OCI-LY1 (cell line): ENCODE measurements at regions not wholly inside any gene's neighbourhood (a gene's known extent, or its start where the extent isn't known, plus 50 kb on each side); places are given as distances from the start of the nearest gene placed in this dataset.

Experiments used
- H2AFZ ChIP-seq: fragments of 200-600 bp; sonication (generic), shearing (Covaris generic); 2 replicates; pipeline ENCODE4 v1.6.0; 2014; ENCODE audit warnings: antibody characterized with exemption, mild to moderate bottlenecking, low read length
- H3F3A ChIP-seq: fragments of 200-600 bp; sonication (generic), shearing (Covaris generic); 2 replicates; pipeline ENCODE4 v1.6.0; 2014; ENCODE audit warnings: mild to moderate bottlenecking, antibody characterized with exemption, low read length, moderate library complexity; ENCODE audit not compliant: insufficient read depth
- H3K27ac ChIP-seq: fragments of 200-600 bp; sonication (generic); 2 replicates; pipeline ENCODE4 v1.5.1; 2014; ENCODE audit warnings: low read length, mixed run types, mild to moderate bottlenecking, low read depth; ENCODE audit not compliant: poor library complexity, severe bottlenecking
- H3K27me3 ChIP-seq: fragments of 200-600 bp; sonication (generic); 2 replicates; pipeline ENCODE4 v1.6.0; 2014; ENCODE audit warnings: antibody characterized with exemption, mild to moderate bottlenecking, low read length, moderate library complexity; ENCODE audit not compliant: insufficient read depth
- H3K36me3 ChIP-seq: fragments of 200-600 bp; sonication (generic); 2 replicates; pipeline ENCODE4 v1.6.1; 2014; ENCODE audit warnings: mild to moderate bottlenecking, antibody characterized with exemption, low read length, moderate library complexity, mixed read lengths; ENCODE audit not compliant: insufficient read depth
- H3K4me1 ChIP-seq: fragments of 200-600 bp; sonication (generic); 2 replicates; pipeline ENCODE4 v1.5.1; 2014; ENCODE audit warnings: mild to moderate bottlenecking, low read length, moderate library complexity; ENCODE audit not compliant: insufficient read depth, severe bottlenecking
- H3K4me2 ChIP-seq: fragments of 200-600 bp; sonication (generic), shearing (Covaris generic); 2 replicates; pipeline ENCODE4 v1.6.1; 2014; ENCODE audit warnings: low read length
- H3K4me3 ChIP-seq: fragments of 200-600 bp; sonication (generic); 2 replicates; pipeline ENCODE4 v1.5.1; 2014; ENCODE audit warnings: low read length, low read depth, mild to moderate bottlenecking, mixed read lengths; ENCODE audit not compliant: poor library complexity, severe bottlenecking
- H3K79me2 ChIP-seq: fragments of 200-600 bp; shearing (Covaris generic); 2 replicates; pipeline ENCODE4 v1.6.1; 2016; ENCODE audit warnings: mixed run types, low read length, mixed read lengths; ENCODE audit not compliant: insufficient read depth
- H3K9ac ChIP-seq: fragments of 200-600 bp; sonication (generic), shearing (Covaris generic); 2 replicates; pipeline ENCODE4 v1.6.1; 2014; ENCODE audit warnings: mild to moderate bottlenecking, low read length, mixed read lengths
- H3K9me2 ChIP-seq: fragments of 200-600 bp; sonication (generic), shearing (Covaris generic); 2 replicates; pipeline ENCODE4 v1.6.1; 2014; ENCODE audit warnings: low read depth, mild to moderate bottlenecking, low read length, mixed read lengths
- H3K9me3 ChIP-seq: fragments of 200-600 bp; shearing (Covaris generic); 2 replicates; pipeline ENCODE4 v1.6.1; 2014; ENCODE audit warnings: low read length, mixed read lengths
- H4K20me1 ChIP-seq: fragments of 200-600 bp; sonication (generic), shearing (Covaris generic); 2 replicates; pipeline ENCODE4 v1.6.0; 2016; ENCODE audit warnings: mild to moderate bottlenecking, low read length; ENCODE audit not compliant: insufficient read depth
- EZH2 ChIP-seq: fragments of 200-600 bp; sonication (generic), shearing (Covaris generic); IDR thresholded peaks from 2 replicates; pipeline ENCODE4 v1.8.0; 2017; ENCODE audit warnings: borderline replicate concordance, mixed run types, mild to moderate bottlenecking, antibody characterized with exemption, low read length, moderate library complexity, mixed read lengths
- TF ChIP-seq, protein P1 (sequence below): fragments of 200-600 bp; sonication (generic), shearing (Covaris generic); IDR thresholded peaks from 2 replicates; pipeline ENCODE4 v1.5.1; 2017; ENCODE audit warnings: mild to moderate bottlenecking, antibody characterized with exemption, low read length, moderate library complexity, mixed read lengths

DNA sequence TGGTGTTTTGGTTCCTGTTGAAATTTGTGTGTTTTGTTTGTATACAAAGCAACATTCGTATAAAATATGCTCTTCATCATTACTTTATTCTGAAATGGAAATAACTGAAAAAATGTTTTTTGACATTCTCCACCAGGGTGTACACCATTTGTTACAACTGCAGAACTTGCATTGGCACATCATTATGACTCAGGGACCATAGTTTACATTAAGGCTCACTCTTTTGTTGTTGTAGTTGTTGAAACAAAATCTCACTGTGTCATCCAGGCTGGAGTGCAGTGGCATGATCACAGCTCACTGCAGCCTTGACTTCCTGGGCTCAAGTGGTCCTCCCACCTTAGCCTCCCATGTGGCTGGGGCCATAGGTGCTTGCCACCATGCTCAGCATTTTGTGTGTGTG lies 676.6 kb downstream of the TDRD15 start:
- Histone ChIP-seq H2AFZ (no peak overlapping the region), H3K27ac (no peak overlapping the region), H4K20me1 (no peaks in the 10 kb centered on the region), H3K4me1 (no peaks in the 10 kb centered on the region), H3K9me3 (no peaks in the 10 kb centered on the region), H3K79me2 (no peaks in the 10 kb centered on the region), H3F3A (no peaks in the 10 kb centered on the region), H3K4me3 (no peak overlapping the region), H3K9ac (no peak overlapping the region), H3K9me2 (no peaks in the 10 kb centered on the region), H3K27me3 (no peaks in the 10 kb centered on the region), H3K36me3 (no peaks in the 10 kb centered on the region), H3K4me2 (no peak overlapping the region)
- TF ChIP-seq, protein P1, sequence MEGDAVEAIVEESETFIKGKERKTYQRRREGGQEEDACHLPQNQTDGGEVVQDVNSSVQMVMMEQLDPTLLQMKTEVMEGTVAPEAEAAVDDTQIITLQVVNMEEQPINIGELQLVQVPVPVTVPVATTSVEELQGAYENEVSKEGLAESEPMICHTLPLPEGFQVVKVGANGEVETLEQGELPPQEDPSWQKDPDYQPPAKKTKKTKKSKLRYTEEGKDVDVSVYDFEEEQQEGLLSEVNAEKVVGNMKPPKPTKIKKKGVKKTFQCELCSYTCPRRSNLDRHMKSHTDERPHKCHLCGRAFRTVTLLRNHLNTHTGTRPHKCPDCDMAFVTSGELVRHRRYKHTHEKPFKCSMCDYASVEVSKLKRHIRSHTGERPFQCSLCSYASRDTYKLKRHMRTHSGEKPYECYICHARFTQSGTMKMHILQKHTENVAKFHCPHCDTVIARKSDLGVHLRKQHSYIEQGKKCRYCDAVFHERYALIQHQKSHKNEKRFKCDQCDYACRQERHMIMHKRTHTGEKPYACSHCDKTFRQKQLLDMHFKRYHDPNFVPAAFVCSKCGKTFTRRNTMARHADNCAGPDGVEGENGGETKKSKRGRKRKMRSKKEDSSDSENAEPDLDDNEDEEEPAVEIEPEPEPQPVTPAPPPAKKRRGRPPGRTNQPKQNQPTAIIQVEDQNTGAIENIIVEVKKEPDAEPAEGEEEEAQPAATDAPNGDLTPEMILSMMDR, result no peak

DNA sequence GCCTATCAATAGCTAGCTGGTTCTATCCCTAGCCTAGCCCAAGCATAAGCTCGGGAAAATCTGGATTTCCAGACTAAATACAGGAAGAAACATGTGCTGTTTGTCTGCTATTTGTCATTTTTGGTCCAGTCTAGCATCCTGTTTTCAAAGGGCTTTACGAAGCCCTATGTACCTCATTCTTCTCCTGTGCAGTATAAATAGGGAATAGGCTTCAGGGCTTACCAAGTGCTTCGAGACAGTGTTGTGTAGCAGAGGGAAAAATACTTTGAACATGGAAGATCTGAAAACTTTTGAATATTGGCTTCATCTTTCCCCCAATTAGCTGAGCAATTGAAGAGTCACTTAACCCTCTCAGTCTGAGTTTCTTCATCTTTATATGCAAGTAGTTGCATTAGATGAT lies 679.8 kb downstream of the TDRD15 start:
- H3K27me3 ChIP-seq, result no peaks in the 10 kb centered on the region
- no peaks in the 10 kb centered on the region for H3K4me1 ChIP-seq
- H2AFZ ChIP-seq, result no peak overlapping the region
- H3K9ac ChIP-seq, result no peak overlapping the region
- no peaks in the 10 kb centered on the region for H3K36me3 ChIP-seq
- no peak overlapping the region for H3K4me2 ChIP-seq
- no peak for TF ChIP-seq EZH2
- TF ChIP-seq, protein P1, result no peak
- no peak overlapping the region for H3K4me3 ChIP-seq
- H3K79me2 ChIP-seq, result no peaks in the 10 kb centered on the region
- no peaks in the 10 kb centered on the region for H3K9me2 ChIP-seq
- H3K27ac ChIP-seq, result no peak overlapping the region
- H4K20me1 ChIP-seq, result no peaks in the 10 kb centered on the region
- H3K9me3 ChIP-seq, result no peaks in the 10 kb centered on the region
- H3F3A ChIP-seq, result no peaks in the 10 kb centered on the region

DNA sequence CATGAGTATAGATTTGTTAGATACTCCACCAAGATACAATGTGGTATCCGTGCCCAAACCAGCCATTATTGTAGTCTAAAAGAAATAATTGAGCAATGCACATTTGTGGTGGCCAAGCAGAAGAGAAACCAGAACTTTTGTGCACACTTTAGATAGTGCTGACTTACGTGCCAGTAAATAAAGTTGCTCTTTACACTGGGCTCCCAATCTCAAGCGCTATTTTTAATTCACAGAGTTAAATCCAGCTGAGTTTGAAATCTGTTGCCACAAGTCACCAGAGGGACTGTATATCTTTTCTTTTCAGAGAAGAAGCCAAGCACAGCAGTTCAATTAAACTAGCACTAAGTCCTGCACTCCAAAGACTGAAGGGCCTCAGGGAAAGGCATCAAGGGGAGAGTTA lies 680.4 kb downstream of the TDRD15 start:
- Histone ChIP-seq H3F3A (no peaks in the 10 kb centered on the region), H3K36me3 (no peaks in the 10 kb centered on the region), H3K4me3 (no peak overlapping the region), H3K9me2 (no peaks in the 10 kb centered on the region), H3K27ac (no peak overlapping the region), H3K79me2 (no peaks in the 10 kb centered on the region), H3K27me3 (no peaks in the 10 kb centered on the region), H3K4me1 (no peaks in the 10 kb centered on the region), H3K4me2 (no peak overlapping the region), H4K20me1 (no peaks in the 10 kb centered on the region), H3K9ac (no peak overlapping the region), H3K9me3 (no peaks in the 10 kb centered on the region), H2AFZ (no peak overlapping the region)
- TF ChIP-seq EZH2, result no peak
- TF ChIP-seq, protein P1, result no peak
